ENCODE measurements at regions not wholly inside any gene's neighbourhood (a gene's known extent, or its start where the extent isn't known, plus 50 kb on each side); places are given as distances from the start of the nearest gene placed in this dataset.

- Mint-ChIP-seq H3K36me3 (no peaks in the 10 kb centered on the region), H3K27me3 (peaks cover 17% of the 10 kb centered on the region), H3K4me3 (no peak overlapping the region), H3K4me1 (no peaks in the 10 kb centered on the region), H3K9me3 (no peaks in the 10 kb centered on the region), H3K27ac (no peak overlapping the region)
- no peak overlapping the region for H3K27ac ChIP-seq (ENCODE audit: insufficient read depth, low read length, poor library complexity, severe bottlenecking)
- H3K4me1 ChIP-seq (ENCODE audit: control insufficient read depth, insufficient read depth, low read length, poor library complexity, severe bottlenecking) = no peaks in the 10 kb centered on the region
- no peak for DNase-seq
- no peaks in the 10 kb centered on the region for H3K36me3 ChIP-seq (ENCODE audit: control insufficient read depth, insufficient read depth, low read length)
- no peaks in the 10 kb centered on the region for H3K9me3 ChIP-seq (ENCODE audit: control insufficient read depth in 2 of 2, low read length in 2 of 2)
- peaks cover 5% of the 10 kb centered on the region for H3K27me3 ChIP-seq (ENCODE audit: control insufficient read depth, insufficient read depth, low read length)
- no peak overlapping the region for H3K4me3 ChIP-seq (ENCODE audit: low read depth, low read length)
- no peak for ATAC-seq (ENCODE audit: low read depth in 2 of 2)
Observed at GRCh38 chr6:6998194-6998569, 109.6 kb upstream of the RREB1 start.

- no peak overlapping the region for H3K4me3 ChIP-seq (ENCODE audit: low read depth, low read length)
- H3K9me3 ChIP-seq (ENCODE audit: control insufficient read depth in 2 of 2, low read length in 2 of 2) = no peaks in the 10 kb centered on the region
- Mint-ChIP-seq H3K4me3 (no peak overlapping the region), H3K36me3 (no peaks in the 10 kb centered on the region), H3K27me3 (peaks cover 13% of the 10 kb centered on the region), H3K9me3 (no peaks in the 10 kb centered on the region), H3K4me1 (no peaks in the 10 kb centered on the region), H3K27ac (no peak overlapping the region)
- no peak for DNase-seq
- H3K36me3 ChIP-seq (ENCODE audit: control insufficient read depth, insufficient read depth, low read length) = no peaks in the 10 kb centered on the region
- peaks cover 5% of the 10 kb centered on the region for H3K27me3 ChIP-seq (ENCODE audit: control insufficient read depth, insufficient read depth, low read length)
- no peak for ATAC-seq (ENCODE audit: low read depth in 2 of 2)
- no peak overlapping the region for H3K27ac ChIP-seq (ENCODE audit: insufficient read depth, low read length, poor library complexity, severe bottlenecking)
- H3K4me1 ChIP-seq (ENCODE audit: control insufficient read depth, insufficient read depth, low read length, poor library complexity, severe bottlenecking) = no peaks in the 10 kb centered on the region
Observed at GRCh38 chr6:7000825-7001777, 106.7 kb upstream of the RREB1 start.

GRCh38 chr6:7003041-7003440 lies 104.7 kb upstream of the RREB1 start:
- no peaks in the 10 kb centered on the region for H3K4me1 ChIP-seq (ENCODE audit: control insufficient read depth, insufficient read depth, low read length, poor library complexity, severe bottlenecking)
- H3K27me3 ChIP-seq (ENCODE audit: control insufficient read depth, insufficient read depth, low read length) = peaks cover 2% of the 10 kb centered on the region
- no peak overlapping the region for H3K27ac ChIP-seq (ENCODE audit: insufficient read depth, low read length, poor library complexity, severe bottlenecking)
- H3K36me3 Mint-ChIP-seq = no peaks in the 10 kb centered on the region
- no peak overlapping the region for H3K4me3 Mint-ChIP-seq
- no peaks in the 10 kb centered on the region for H3K36me3 ChIP-seq (ENCODE audit: control insufficient read depth, insufficient read depth, low read length)
- ATAC-seq (ENCODE audit: low read depth in 2 of 2) (no peak), DNase-seq (no peak)
- no peaks in the 10 kb centered on the region for H3K9me3 Mint-ChIP-seq
- H3K4me3 ChIP-seq (ENCODE audit: low read depth, low read length) = no peak overlapping the region
- no peaks in the 10 kb centered on the region for H3K4me1 Mint-ChIP-seq
- H3K27ac Mint-ChIP-seq = no peak overlapping the region
- H3K9me3 ChIP-seq (ENCODE audit: control insufficient read depth in 2 of 2, low read length in 2 of 2) = no peaks in the 10 kb centered on the region
- H3K27me3 Mint-ChIP-seq = peaks cover 15% of the 10 kb centered on the region

- H3K9me3 ChIP-seq (ENCODE audit: control insufficient read depth in 2 of 2, low read length in 2 of 2) = no peaks in the 10 kb centered on the region
- no peaks in the 10 kb centered on the region for H3K36me3 Mint-ChIP-seq
- H3K4me1 Mint-ChIP-seq = no peaks in the 10 kb centered on the region
- no peaks in the 10 kb centered on the region for H3K4me1 ChIP-seq (ENCODE audit: control insufficient read depth, insufficient read depth, low read length, poor library complexity, severe bottlenecking)
- H3K27me3 ChIP-seq (ENCODE audit: control insufficient read depth, insufficient read depth, low read length) = no peaks in the 10 kb centered on the region
- no peak overlapping the region for H3K4me3 Mint-ChIP-seq
- no peaks in the 10 kb centered on the region for H3K36me3 ChIP-seq (ENCODE audit: control insufficient read depth, insufficient read depth, low read length)
- H3K4me3 ChIP-seq (ENCODE audit: low read depth, low read length) = no peak overlapping the region
- ATAC-seq (ENCODE audit: low read depth in 2 of 2) = no peak
- no peak for DNase-seq
- no peak overlapping the region for H3K27ac ChIP-seq (ENCODE audit: insufficient read depth, low read length, poor library complexity, severe bottlenecking)
- no peaks in the 10 kb centered on the region for H3K9me3 Mint-ChIP-seq
- H3K27me3 Mint-ChIP-seq = peaks cover 8% of the 10 kb centered on the region
- no peak overlapping the region for H3K27ac Mint-ChIP-seq
Observed at GRCh38 chr6:7004581-7005297, 103.0 kb upstream of the RREB1 start.

GRCh38 chr6:7006515-7007191 lies 101.1 kb upstream of the RREB1 start:
- H3K27me3 Mint-ChIP-seq = peaks cover 10% of the 10 kb centered on the region
- no peak overlapping the region for H3K27ac Mint-ChIP-seq
- H3K9me3 ChIP-seq (ENCODE audit: control insufficient read depth in 2 of 2, low read length in 2 of 2) = no peaks in the 10 kb centered on the region
- no peak overlapping the region for H3K4me3 Mint-ChIP-seq
- ATAC-seq (ENCODE audit: low read depth in 2 of 2) = no peak
- no peak for DNase-seq
- no peaks in the 10 kb centered on the region for H3K36me3 Mint-ChIP-seq
- H3K4me3 ChIP-seq (ENCODE audit: low read depth, low read length) = no peak overlapping the region
- H3K9me3 Mint-ChIP-seq = no peaks in the 10 kb centered on the region
- no peak overlapping the region for H3K27ac ChIP-seq (ENCODE audit: insufficient read depth, low read length, poor library complexity, severe bottlenecking)
- H3K4me1 ChIP-seq (ENCODE audit: control insufficient read depth, insufficient read depth, low read length, poor library complexity, severe bottlenecking) = no peaks in the 10 kb centered on the region
- H3K4me1 Mint-ChIP-seq = no peaks in the 10 kb centered on the region
- H3K27me3 ChIP-seq (ENCODE audit: control insufficient read depth, insufficient read depth, low read length) = no peaks in the 10 kb centered on the region
- no peaks in the 10 kb centered on the region for H3K36me3 ChIP-seq (ENCODE audit: control insufficient read depth, insufficient read depth, low read length)

GRCh38 chr6:7008451-7008988 lies 99.2 kb upstream of the RREB1 start:
- Mint-ChIP-seq H3K36me3 (no peaks in the 10 kb centered on the region), H3K27ac (no peak overlapping the region), H3K4me1 (no peaks in the 10 kb centered on the region), H3K9me3 (no peaks in the 10 kb centered on the region), H3K27me3 (peaks cover 11% of the 10 kb centered on the region), H3K4me3 (no peak overlapping the region)
- Histone ChIP-seq H3K36me3 (ENCODE audit: control insufficient read depth, insufficient read depth, low read length) (no peaks in the 10 kb centered on the region), H3K4me1 (ENCODE audit: control insufficient read depth, insufficient read depth, low read length, poor library complexity, severe bottlenecking) (no peaks in the 10 kb centered on the region), H3K27ac (ENCODE audit: insufficient read depth, low read length, poor library complexity, severe bottlenecking) (no peak overlapping the region), H3K4me3 (ENCODE audit: low read depth, low read length) (no peak overlapping the region), H3K9me3 (ENCODE audit: control insufficient read depth in 2 of 2, low read length in 2 of 2) (no peaks in the 10 kb centered on the region), H3K27me3 (ENCODE audit: control insufficient read depth, insufficient read depth, low read length) (no peaks in the 10 kb centered on the region)
- DNase-seq (no peak), ATAC-seq (ENCODE audit: low read depth in 2 of 2) (no peak)

GRCh38 chr6:7016226-7016625 lies 91.5 kb upstream of the RREB1 start:
- H3K36me3 Mint-ChIP-seq = no peaks in the 10 kb centered on the region
- Histone ChIP-seq H3K4me1 (ENCODE audit: control insufficient read depth, insufficient read depth, low read length, poor library complexity, severe bottlenecking) (no peaks in the 10 kb centered on the region), H3K36me3 (ENCODE audit: control insufficient read depth, insufficient read depth, low read length) (no peaks in the 10 kb centered on the region), H3K9me3 (ENCODE audit: control insufficient read depth in 2 of 2, low read length in 2 of 2) (no peaks in the 10 kb centered on the region), H3K4me3 (ENCODE audit: low read depth, low read length) (no peak overlapping the region), H3K27me3 (ENCODE audit: control insufficient read depth, insufficient read depth, low read length) (no peaks in the 10 kb centered on the region), H3K27ac (ENCODE audit: insufficient read depth, low read length, poor library complexity, severe bottlenecking) (no peak overlapping the region)
- H3K4me3 Mint-ChIP-seq = no peak overlapping the region
- H3K4me1 Mint-ChIP-seq = no peaks in the 10 kb centered on the region
- H3K27me3 Mint-ChIP-seq = peaks cover 7% of the 10 kb centered on the region
- no peak overlapping the region for H3K27ac Mint-ChIP-seq
- peaks cover 0 to 2% (median 0%) of the 10 kb centered on the region in 7 donors for H3K9me3 Mint-ChIP-seq
- DNase-seq = no peak
- no peak for ATAC-seq (ENCODE audit: low read depth in 2 of 2)

Data from CD4-positive, CD25-positive, alpha-beta regulatory T cell (primary cell).